ENCODE measurements at regions not wholly inside any gene's neighbourhood (a gene's known extent, or its start where the extent isn't known, plus 50 kb on each side); places are given as distances from the start of the nearest gene placed in this dataset.

DNA sequence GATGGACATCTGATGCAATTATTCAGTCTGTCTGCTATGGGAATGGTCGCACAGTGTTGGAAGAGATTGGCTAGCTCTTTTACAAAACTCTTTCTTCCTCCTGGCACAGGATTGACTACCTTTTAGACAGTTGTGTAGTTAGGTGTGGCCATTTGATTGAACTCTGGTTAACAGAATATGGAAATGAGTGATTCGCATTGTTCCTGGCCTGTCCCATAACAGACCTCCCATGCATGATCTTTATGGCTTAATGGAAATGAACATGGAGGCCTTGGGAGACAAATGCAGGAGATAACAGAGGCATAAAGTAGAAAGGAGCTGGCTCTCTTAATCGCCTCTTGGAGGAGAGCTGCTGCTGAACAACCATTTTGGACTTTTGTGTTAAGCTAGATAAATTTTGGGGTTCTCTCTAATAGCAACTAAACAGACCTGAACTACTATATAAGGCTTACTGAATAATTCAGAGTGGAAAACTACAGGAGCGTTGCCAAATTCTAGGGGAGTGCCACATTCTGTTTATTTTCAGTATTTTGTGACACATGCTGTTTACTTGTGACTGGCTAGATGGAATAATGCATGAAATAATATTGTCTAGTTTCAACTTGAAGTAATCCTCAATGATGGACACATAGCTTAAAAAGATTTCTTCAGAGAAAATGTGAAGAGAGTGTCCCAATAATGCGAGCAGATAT, 357.7 kb upstream of the SGO1 start:
- ATAC-seq (no peak), DNase-seq (ENCODE audit: low read depth, low spot score) (no peak)
- Histone ChIP-seq H3K9me3 (ENCODE audit: control insufficient read depth in 1 of 2, insufficient read depth in 1 of 2, low read depth in 1 of 2, low read length in 2 of 2) (no peaks in the 10 kb centered on the region), H3K9ac (ENCODE audit: low read length) (no peak overlapping the region), H3K27ac (ENCODE audit: low read depth, low read length) (no peak overlapping the region), H3K4me1 (ENCODE audit: control insufficient read depth in 1 of 2, insufficient read depth in 2 of 2, low read length in 2 of 2) (no peaks in the 10 kb centered on the region), H3K36me3 (ENCODE audit: control insufficient read depth in 1 of 2, insufficient read depth in 2 of 2, low read length in 2 of 2) (no peaks in the 10 kb centered on the region), H3K79me2 (ENCODE audit: insufficient read depth, low read length) (no peaks in the 10 kb centered on the region), H3K27me3 (ENCODE audit: insufficient read depth, low read length) (no peaks in the 10 kb centered on the region), H4K20me1 (ENCODE audit: insufficient read depth) (no peaks in the 10 kb centered on the region), H3K4me3 (replicated peaks in 1 of 2; ENCODE audit: low read depth in 1 of 2, low read length in 2 of 2) (no peak overlapping the region), H3K9me2 (ENCODE audit: insufficient read depth) (no peaks in the 10 kb centered on the region), H3K4me2 (ENCODE audit: low read length) (no peak overlapping the region), H2AFZ (ENCODE audit: low read depth, low read length, poor library complexity, severe bottlenecking) (no peak overlapping the region)
- TF ChIP-seq YY1 (IDR thresholded peaks at IDR 0.05; ENCODE audit: extremely low read depth, insufficient replicate concordance, low read depth, low read length) (no peak), TCF7L2 (IDR thresholded peaks at IDR 0.05; ENCODE audit: borderline replicate concordance, extremely low read depth, insufficient read depth, insufficient read length) (no peak), EZH2 (IDR thresholded peaks at IDR 0.05) (no peak), POLR2A (IDR thresholded peaks at IDR 0.05; ENCODE audit: borderline replicate concordance, extremely low read depth, insufficient read depth, insufficient read length) (no peak), RAD21 (IDR thresholded peaks at IDR 0.05; ENCODE audit: low read depth) (no peak), POLR2AphosphoS5 (IDR thresholded peaks at IDR 0.05; ENCODE audit: low read depth, low read length) (no peak), EGR1 (IDR thresholded peaks at IDR 0.05; ENCODE audit: low read depth) (no peak), CEBPB (IDR thresholded peaks at IDR 0.05; ENCODE audit: low read depth) (no peak)
- TF ChIP-seq, protein P1, sequence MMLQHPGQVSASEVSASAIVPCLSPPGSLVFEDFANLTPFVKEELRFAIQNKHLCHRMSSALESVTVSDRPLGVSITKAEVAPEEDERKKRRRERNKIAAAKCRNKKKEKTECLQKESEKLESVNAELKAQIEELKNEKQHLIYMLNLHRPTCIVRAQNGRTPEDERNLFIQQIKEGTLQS (IDR thresholded peaks at IDR 0.05) = no peak
- TF ChIP-seq, protein P2, sequence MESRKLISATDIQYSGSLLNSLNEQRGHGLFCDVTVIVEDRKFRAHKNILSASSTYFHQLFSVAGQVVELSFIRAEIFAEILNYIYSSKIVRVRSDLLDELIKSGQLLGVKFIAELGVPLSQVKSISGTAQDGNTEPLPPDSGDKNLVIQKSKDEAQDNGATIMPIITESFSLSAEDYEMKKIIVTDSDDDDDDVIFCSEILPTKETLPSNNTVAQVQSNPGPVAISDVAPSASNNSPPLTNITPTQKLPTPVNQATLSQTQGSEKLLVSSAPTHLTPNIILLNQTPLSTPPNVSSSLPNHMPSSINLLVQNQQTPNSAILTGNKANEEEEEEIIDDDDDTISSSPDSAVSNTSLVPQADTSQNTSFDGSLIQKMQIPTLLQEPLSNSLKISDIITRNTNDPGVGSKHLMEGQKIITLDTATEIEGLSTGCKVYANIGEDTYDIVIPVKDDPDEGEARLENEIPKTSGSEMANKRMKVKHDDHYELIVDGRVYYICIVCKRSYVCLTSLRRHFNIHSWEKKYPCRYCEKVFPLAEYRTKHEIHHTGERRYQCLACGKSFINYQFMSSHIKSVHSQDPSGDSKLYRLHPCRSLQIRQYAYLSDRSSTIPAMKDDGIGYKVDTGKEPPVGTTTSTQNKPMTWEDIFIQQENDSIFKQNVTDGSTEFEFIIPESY (IDR thresholded peaks at IDR 0.05; ENCODE audit: extremely low read depth, insufficient replicate concordance, low read length) = no peak
- POLR2A ChIA-PET = no interaction called here
- RAD21 ChIA-PET (ENCODE audit: low non-redundant PET in 1 of 2, low total read pairs in 2 of 2, uncharacterized antibody in 2 of 2, unreplicated experiment in 2 of 2) = no interaction called here
- CTCF ChIA-PET = no interaction called here
- intact Hi-C loops (cut with micrococcal nuclease) = no loop called here
- no TSS peak for BruUV-seq (replicated peaks)

Measured in HCT116 (cell line).